HG03378 (cell line): ENCODE measurements at regions not wholly inside any gene's neighbourhood (a gene's known extent, or its start where the extent isn't known, plus 50 kb on each side); places are given as distances from the start of the nearest gene placed in this dataset.

Experiments used
- ATAC-seq: cut with Tn5 transposase; IDR thresholded peaks from one replicate; pipeline ENCODE4 v1.9.1; 2021; ENCODE audit warnings: mild to moderate bottlenecking, moderate library complexity; ENCODE audit not compliant: unreplicated experiment

- no peak for ATAC-seq
Measured at GRCh38 chr4:20393486-20394100, 141.9 kb downstream of the SLIT2 start.

DNA sequence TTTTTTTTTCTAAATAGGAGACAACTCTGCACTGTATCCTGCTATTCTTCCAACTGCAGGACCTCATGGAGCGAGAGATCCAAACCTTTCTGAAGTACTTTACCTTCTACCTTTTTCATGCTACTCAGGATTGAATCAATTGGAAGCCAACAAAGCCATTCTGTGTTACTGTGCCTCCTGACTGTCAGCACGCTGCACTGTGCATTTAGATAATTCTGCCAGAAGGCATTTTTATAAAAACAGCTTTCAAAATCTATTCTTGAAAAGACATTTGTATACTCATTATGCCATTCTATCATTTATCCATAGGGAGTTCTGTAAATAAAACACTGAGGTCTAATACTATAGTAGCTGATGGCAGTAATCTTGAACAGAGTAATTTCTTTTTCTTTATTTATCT lies 142.8 kb downstream of the SLIT2 start:
- no peak for ATAC-seq

DNA sequence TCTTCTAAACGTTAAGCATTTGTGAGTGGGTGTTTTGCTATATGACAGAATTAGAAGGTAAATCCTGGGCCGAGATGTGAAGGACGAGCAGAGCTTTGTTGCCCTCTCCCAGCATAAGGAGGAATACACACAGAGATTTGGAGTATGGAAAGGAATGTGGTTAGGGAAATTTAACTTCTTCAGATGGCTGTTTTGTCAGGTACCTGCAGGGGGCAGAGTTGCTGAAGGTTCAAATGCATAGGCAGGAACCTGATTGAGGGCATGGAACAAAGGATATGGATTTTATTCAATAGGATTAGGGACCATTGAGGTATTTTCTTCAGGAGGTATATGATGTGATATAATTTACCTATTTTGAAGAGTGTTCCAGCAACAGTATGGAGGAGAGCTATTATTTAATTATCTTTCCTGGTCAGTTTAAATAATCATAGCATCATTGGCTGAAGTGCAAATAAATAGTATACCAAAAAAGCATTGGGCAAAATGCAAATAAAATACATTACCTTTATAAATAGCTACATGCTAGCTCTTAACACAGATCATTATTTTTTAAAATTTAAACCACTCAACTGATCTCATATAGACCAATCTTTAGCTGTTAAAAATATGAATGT lies 143.6 kb downstream of the SLIT2 start:
- ATAC-seq = no peak

DNA sequence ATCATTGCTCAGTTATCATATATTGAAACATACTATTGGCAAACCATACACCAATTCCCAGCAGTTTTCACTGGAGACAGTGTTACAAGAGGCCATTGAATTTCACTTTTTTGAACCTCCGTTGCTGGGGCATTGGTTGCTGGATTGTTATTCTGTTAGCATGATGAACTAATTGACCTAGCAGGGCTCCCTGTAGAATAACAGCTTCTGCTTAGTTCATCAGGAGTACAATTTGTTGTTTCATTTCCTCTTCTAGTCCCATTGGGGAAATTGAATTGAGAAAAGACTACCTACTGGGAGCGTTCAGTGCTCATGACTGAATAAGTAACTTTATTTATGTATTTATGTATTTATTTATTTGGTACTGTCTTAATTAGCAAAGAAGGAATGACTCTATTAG lies 151.6 kb downstream of the SLIT2 start:
- peak; percentile 58 for ATAC-seq

GRCh38 chr4:20403846-20404245 lies 152.1 kb downstream of the SLIT2 start:
- no peak for ATAC-seq

DNA sequence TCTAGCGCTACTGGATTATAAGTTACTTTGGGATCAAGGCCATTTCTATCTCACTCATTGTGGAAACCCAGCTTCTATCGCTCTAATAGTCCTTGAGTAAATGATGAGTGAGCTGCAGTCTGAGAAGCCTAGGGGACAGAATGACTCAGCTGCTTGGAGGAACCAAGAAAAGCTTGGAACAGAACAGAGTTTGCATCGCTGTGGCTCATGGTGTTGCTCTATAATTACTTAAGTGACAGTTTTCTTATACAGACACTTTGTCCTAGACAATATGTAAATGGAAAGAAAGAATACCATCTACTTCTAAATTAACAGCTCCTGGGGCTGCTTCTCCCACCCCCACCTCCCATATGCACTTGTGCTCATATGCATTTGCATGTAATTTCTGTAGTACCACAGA lies 156.9 kb downstream of the SLIT2 start:
- no peak for ATAC-seq

- ATAC-seq = no peak
Measured at GRCh38 chr4:20412072-20412471, 160.4 kb downstream of the SLIT2 start.

DNA sequence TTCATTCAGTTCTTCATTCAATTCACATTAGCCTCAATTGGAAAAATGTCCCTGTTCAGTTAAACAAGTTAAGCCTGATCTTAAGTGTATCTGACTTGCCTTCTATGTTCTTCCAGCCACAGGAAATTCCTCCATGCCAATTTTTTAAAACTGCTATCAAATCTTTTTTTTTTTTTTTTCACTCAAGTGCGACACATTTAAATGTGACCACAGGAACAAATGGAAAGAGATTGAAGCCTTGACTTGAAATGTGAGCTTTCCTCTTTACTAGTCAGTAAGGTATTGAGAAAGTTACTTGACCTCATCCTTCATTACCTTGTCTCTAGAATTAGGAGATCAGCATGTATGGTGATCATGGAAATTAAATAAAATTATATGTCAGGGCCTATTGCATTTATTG lies 165.1 kb downstream of the SLIT2 start:
- ATAC-seq = no peak

DNA sequence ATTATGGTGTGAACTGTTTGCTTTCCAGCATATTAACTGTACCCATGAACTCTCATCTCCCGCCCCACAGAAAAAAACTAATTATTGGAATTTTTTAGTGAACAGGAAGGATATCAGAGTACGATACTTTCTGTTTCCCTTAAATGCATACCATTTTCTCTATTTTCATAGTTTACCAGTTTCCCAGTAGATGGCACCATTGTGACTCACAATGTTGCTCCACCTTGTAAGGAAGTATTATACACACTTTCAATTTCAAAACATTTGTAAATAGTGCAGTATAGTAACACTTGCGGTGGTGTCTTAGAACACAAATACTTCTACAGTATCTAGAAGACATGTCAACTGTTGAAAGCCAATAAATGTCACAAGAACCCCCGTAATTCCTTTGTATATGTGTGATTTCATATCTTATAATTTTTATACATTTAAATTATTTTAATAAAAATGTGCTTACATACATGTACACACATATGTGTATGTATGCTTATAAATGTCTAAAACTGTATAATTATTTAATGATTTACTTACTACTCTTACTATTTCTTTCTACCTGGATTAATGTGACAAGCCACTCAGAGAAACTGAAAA lies 167.3 kb downstream of the SLIT2 start:
- peak; percentile 99 for ATAC-seq

DNA sequence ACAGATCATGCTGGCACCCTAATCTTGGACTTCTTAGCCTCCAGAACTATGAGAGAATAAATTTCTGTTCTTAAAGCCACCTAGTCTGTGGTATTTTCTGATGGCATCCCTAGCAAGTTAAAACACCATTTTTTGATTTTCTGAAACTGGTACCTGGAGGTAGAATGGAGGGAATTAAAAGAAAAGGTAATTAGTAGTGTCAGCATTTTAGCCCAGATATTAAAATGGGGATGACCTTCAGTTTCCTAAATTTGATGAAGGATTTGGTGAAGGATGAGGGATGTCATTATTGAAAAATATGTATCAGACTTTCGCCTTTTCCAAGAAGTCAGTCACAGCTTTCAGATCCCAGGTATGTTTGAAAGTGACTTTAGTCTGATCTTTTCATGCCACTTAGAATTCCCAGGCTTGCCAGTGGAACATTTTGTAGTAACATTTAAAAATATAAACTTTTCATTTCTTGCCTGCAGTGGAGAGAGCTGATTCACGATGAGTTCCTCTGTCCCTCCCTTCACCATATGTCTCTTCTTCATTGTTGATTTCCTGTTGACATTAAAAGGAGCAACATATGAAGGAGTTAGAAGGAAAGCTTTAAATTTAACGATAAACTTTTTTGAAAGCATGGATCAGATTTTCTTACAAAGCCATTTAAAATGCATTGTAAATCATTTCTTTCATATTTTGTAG lies 169.4 kb downstream of the SLIT2 start:
- ATAC-seq = no peak

GRCh38 chr4:20421603-20421985 lies 169.9 kb downstream of the SLIT2 start:
- ATAC-seq = no peak

GRCh38 chr4:20422398-20422797 lies 170.7 kb downstream of the SLIT2 start:
- peak; percentile 62 for ATAC-seq

DNA sequence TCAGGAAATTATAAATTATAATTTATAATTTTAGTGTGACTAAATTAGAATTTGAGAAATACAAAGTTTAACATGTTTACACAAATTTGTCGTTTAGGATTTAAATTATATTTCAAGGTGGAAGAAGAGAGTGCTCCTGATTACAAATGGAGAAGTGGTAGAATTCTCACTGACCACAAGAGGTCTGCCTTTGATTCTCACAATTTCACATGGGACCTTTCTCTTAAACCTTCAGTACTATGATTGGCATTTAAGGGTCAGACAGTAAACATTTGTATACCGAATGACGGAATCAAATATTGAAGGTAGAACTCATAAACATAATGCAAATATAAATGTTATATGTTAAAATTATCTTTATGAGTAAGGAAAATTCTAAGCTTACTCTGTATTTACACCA lies 171.7 kb downstream of the SLIT2 start:
- ATAC-seq = no peak

DNA sequence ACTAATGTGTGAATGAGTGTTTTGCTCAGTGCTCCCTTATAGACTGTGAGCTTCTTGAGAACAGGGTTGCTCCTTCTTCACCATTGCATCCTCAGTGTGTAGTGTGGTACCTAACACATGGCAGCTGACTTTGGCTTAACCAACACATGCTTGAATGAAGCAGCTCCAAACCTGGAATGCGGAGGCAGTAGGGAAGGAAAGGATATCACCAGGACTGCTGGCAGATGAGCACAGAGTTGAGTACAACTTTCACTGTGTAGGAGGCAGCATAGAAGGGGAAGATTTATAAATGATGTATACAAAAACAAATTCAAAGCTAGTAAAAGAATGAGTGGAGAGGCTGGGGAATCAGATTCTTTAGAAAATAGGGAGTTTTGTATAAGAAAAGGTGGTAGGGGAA lies 174.3 kb downstream of the SLIT2 start:
- no peak for ATAC-seq

DNA sequence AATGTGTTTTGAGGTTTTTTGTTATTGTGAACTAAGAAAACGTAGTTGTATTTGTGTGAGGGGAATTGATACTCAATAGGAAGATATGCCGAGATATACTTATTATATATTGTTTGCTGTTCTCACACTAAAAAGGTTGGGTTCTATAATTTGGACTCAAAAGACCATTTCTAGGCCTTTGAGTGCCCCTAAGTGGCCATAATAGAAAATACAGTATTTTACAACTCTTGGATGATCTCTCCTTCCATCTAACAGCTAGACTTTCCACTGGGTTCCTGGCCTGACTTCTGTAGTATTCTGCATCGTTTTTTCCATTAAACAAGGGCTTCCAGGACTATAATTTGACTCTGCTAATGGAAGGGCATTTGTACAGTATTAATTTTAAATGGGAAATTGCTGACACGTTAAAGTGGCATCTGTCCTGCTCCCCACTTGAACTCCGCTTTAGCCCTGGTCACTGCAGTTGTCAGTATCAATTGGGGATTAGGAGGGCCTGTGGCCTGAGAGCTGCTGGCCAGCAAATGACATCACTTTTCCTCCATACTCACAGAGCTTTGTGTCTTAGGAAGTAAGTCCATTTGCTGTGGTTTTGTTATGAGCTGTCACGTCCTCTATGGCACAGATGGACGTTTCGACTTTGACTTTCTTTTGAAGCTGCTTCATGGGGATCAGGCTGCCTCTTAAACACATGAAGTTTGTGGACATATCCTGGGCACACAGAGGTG lies 176.9 kb downstream of the SLIT2 start:
- ATAC-seq = no peak

- no peak for ATAC-seq
Measured at GRCh38 chr4:20430259-20430941, 178.7 kb downstream of the SLIT2 start.

DNA sequence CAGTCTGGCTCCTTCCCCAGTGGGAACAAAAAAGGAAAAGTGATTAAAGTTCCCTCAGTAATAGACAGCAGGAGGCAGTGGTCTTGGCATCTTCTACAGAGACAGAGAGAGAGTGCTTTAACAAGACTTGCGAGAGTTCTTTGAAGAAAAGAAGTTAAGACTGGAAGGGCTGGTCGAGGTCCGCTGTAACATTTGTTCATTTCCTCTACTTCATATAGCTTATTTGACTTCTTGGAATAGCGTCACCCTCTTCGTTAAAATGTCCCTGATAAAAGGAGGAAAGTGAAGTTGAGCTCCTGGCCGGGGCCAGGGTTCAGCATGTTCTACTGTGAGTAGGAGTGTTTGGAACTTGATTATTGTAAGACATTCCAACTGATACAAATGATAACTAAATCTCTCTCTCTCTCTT lies 179.8 kb downstream of the SLIT2 start:
- no peak for ATAC-seq

GRCh38 chr4:20432088-20432487 lies 180.4 kb downstream of the SLIT2 start:
- ATAC-seq = no peak

DNA sequence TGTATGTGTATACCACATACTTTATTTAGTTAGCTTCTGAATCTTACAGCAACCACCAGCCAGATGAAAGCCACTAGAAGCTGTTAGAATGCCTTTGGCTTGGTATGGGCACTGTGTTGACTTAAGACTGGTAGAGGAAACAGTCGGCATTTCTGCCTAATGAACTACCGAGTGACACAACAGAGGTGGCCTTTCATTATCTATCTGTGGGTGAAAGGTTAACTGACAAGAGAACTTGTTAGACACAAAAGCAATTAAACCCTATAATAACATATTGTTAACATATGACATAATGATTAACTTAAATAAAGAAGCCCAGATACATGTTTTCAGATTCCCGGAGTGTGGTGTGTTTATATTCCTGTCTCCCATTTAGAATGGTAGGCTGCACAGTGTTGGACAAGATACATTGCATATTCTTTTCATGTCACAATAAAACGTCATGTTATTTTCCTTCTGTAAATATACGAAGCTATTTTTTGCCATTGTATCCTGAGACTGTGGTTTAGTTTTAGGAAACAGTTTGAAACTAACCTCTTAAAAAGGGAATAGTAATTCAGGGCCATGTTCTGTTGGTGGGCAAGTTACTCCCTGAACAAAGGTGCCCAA lies 181.5 kb downstream of the SLIT2 start:
- ATAC-seq = no peak

DNA sequence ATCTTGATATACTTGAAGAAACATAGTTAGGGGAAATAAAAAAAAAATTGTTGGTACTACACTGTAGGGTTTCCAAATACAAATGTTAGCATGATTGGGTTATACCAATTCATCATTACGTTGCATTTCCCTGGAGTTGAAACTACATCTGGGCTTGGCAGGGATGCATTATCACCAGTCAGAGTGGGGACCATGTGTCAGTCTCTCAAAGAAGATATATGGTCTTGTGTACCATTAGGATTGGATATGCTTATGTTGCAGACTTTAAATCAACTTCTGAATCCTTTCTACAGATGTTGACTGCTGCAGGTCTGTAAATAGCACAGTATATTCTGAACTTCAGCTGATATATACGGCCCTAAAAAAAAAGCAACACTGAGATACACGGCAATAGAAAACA lies 188.5 kb downstream of the SLIT2 start:
- no peak for ATAC-seq
